Erythroblast (primary cell): ENCODE measurements at regions not wholly inside any gene's neighbourhood (a gene's known extent, or its start where the extent isn't known, plus 50 kb on each side); places are given as distances from the start of the nearest gene placed in this dataset.
"Not testable (repeated sequence)": the region's sequence is repeated elsewhere in the genome, so short reads cannot be mapped to it uniquely, and the experiment has no call there.

Source experiments
- DNase-seq, 2 experiments: peaks; one replicate each; lab custom pipeline; 2025; lab: John Stamatoyannopoulos, UW
- GATA1 ChIP-seq: IDR thresholded peaks from 2 replicates; pipeline ENCODE4 v1.6.1; 2011; ENCODE audit warnings: low read depth, mild to moderate bottlenecking, control low read depth, low read length, moderate library complexity
- POLR2A ChIP-seq: IDR thresholded peaks from 2 replicates; pipeline ENCODE4 v1.6.1; 2011; ENCODE audit warnings: mild to moderate bottlenecking, low read length

- TF ChIP-seq POLR2A (no peak), GATA1 (no peak)
- DNase-seq, result no peak
Observed at GRCh38 chr6:47180633-47181032, 129.1 kb downstream of the TNFRSF21 start.

DNA sequence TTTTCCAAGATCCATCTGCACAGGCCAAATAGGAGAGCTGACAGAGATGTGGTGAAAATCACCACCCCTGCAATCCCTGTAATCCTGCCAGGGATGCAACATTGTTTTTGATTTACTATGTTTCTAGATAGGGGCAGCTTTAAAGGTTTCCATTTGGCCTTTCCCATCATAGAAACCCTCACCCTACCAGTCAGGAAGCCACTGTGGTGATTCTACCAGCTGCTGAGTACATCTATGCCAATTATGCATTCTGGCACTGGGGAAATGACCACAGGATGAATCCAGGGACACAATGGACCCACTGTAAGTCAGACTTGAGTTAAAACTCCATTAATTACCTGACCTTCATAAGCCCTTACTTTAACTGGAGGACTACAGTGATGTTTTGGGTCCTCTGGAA, 130.4 kb downstream of the TNFRSF21 start:
- DNase-seq, result no peak
- TF ChIP-seq POLR2A (no peak), GATA1 (no peak)

- TF ChIP-seq POLR2A, result no peak
- no peak for TF ChIP-seq GATA1
- no peak for DNase-seq
Observed at GRCh38 chr6:47175656-47176055, 133.5 kb upstream of the ADGRF1 start.

- no peak for TF ChIP-seq GATA1
- no peak for TF ChIP-seq POLR2A
- DNase-seq, result no peak
Observed at GRCh38 chr6:47174502-47175023, 132.4 kb upstream of the ADGRF1 start.

DNA sequence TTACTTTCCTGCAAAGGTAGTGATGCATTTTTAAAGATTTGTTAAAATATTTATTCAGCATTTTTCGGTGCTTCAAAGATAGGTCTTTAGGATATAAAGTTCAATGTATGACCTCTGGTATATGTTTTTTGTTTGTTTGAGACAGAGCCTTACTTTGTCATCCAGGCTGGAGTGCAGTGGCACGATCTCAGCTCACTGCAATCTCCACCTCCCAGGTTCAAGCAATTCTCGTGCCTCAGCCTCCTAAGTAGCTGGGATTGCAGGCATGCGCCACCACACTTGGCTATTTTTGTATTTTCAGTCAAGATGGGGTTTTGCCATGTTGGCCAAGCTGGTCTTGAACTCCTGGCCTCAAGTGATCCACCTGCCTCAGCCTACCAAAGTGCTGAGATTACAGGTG, 131.9 kb upstream of the ADGRF1 start:
- DNase-seq, result not testable (repeated sequence)

- DNase-seq, result not testable (repeated sequence)
Observed at GRCh38 chr6:47173145-47173544, 131.0 kb upstream of the ADGRF1 start.

DNA sequence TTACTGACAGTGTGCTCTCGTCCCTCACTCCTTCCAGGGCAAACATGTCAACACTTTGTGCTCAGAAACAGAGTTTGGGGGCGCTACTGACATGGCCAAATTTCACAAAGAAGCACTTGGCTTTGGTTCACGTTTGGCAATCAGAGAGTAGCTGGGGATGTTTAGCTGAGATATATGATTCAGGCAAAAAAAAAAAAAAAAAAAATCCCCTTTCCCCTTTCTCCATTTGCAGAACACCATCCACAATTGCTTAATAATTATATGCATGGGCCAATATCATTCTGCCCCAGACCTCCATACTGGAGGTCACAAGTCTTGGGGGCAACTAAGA, 128.4 kb upstream of the ADGRF1 start:
- no peak for DNase-seq
- TF ChIP-seq POLR2A (no peak), GATA1 (no peak)

DNA sequence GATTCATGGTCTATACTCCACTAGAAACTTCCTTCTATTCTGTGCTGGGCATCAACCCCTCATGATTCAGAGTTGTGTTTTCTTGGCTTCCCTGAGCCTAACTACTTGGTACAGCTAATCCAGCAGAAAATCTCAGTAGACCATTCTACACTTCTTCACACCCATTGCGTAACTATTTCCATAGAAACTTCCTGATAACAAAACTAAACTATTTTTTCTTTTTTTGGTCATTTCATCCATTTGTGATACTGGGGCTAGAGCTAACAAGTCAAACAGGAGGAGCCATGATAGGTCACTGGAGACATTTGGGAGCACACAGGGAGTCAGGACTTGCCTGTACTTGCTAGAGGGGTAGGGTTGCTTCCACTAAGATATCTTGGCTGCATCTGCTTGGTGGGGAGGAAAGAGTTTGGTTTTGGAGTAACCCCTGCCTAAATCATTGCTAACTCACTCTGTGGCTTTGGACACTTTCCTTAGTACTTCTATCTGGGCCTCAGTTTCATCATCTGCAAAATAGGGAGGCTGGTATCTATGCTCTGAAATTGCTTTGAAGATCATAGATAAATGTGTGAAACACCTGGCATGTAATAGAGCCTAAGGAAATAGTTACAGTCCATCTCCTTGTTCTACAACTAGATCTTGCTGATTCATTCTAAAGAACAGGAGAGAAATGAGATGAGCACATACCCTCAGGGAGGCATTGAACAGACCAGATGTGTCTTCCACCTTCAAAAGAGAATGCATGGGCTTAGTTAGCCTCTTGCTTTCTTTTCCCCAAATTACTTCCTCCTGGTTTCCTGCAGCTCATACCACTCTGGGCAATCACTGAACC, 127.9 kb upstream of the ADGRF1 start:
- no peak for DNase-seq
- TF ChIP-seq POLR2A, result no peak
- no peak for TF ChIP-seq GATA1

- no peak for TF ChIP-seq POLR2A
- no peak for TF ChIP-seq GATA1
- no peak for DNase-seq
Observed at GRCh38 chr6:47168180-47168579, 126.0 kb upstream of the ADGRF1 start.

GRCh38 chr6:47165918-47166317, 123.8 kb upstream of the ADGRF1 start:
- TF ChIP-seq GATA1 (no peak), POLR2A (no peak)
- no peak for DNase-seq

DNA sequence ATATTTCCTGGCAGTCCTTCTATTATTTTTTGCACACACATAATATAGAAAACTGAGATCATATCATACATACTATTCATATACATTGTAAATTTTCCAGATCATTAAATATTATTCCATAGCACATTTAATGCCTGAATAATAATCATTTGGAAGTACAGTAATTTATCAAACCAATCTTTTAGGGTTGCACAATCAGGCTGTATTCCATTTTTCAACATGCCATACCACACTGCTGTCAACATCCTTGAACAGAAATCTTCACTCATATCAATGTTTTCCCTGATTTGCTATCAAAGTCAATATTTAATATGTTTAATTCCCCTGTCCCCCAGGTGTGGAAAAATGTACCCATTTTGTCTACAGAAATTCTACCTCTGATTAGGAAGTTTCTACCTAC, 122.7 kb upstream of the ADGRF1 start:
- TF ChIP-seq GATA1 (no peak), POLR2A (no peak)
- DNase-seq, result no peak

- DNase-seq, result no peak
- TF ChIP-seq GATA1 (no peak), POLR2A (no peak)
Observed at GRCh38 chr6:47163536-47163935, 121.4 kb upstream of the ADGRF1 start.

- no peak for DNase-seq
- TF ChIP-seq POLR2A, result no peak
- TF ChIP-seq GATA1, result no peak
Observed at GRCh38 chr6:47162793-47163192, 120.7 kb upstream of the ADGRF1 start.

DNA sequence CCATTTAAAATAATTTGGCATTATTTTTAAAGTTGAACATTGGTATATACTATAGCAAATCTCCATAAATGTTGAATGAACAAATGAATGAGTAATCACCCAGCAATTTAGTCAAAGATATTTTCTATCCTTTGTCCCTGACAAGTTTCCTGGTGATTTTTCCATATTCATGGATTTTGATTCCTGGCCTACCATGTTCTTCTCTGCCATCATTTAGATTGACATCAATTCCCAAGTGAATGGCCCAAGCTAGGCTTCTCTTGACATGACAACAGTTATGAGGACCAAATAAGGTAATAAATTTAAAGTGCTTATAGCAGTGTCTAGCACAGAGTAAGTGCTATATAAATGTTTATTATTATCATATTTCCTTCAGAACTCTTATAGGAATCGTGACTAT, 120.1 kb upstream of the ADGRF1 start:
- TF ChIP-seq POLR2A, result no peak
- no peak for TF ChIP-seq GATA1
- no peak for DNase-seq

GRCh38 chr6:47161176-47161687, 119.1 kb upstream of the ADGRF1 start:
- DNase-seq, result no peak
- TF ChIP-seq GATA1 (no peak), POLR2A (no peak)

DNA sequence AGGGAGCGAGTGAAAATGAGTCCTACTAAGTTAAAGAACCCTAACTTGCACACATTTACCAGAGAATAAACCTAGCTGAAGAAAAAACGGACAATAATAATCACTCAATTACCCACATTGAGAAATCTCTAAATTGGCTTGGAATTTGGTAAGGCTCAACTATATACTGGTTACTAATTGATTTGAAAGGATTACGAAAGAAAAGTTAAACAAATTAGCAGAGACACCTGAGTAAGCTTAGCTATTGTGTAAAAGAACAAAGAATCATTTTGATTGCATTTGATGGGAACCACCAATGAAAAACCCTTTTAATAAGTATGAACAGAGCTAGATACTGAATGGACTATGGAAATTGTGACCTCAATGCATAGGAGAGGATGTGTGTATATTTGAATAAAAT, 118.6 kb upstream of the ADGRF1 start:
- TF ChIP-seq GATA1 (no peak), POLR2A (no peak)
- DNase-seq, result no peak
